ENCODE measurements at regions not wholly inside any gene's neighbourhood (a gene's known extent, or its start where the extent isn't known, plus 50 kb on each side); places are given as distances from the start of the nearest gene placed in this dataset.

DNA sequence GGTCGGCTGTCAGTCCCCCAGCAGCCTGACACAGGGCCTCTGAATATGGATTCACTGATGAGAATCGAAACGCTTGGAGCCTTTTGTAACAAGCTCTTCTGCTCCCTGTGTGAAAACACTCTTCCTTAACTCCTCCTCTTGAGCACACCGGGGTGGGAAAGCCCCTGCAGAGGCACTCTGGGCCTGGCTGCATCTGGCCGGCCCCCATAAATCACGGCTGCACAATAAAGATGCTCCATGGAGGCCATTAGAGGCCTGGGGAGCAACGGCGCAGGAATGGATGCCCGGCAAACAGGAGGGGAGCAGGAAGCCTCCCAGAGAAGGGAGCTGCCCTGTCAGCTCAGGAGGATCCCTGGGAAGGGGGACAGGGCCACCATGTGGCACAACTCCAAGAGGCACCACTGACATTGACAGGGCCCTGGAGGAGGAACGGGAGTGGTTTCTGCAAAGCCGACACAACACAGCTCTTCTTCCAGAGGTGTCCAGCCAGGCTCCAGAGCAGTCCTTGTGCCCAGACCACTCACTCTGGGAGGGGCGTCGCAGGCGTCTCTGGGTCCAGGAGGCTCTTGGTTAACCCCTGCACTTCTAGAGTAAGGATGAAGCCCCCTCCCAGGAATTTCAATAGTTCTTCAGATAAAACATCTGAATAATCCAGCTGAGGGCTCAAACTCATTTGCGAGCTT lies 509.3 kb upstream of the PPP2R3A start:
- WGBS, 2 donors = 34 to 49% methylated on average over 12 to 15 of the region's 15 CpGs
- H3K27ac ChIP-seq = no peak overlapping the region
- no peaks in the 10 kb centered on the region for H3K9me3 ChIP-seq
- no peaks in the 10 kb centered on the region for H3K27me3 ChIP-seq
- peak in 1 of 2 donors; percentile 14 for DNase-seq
- no peak overlapping the region for H3K4me3 ChIP-seq
- H3K4me1 ChIP-seq = no peaks in the 10 kb centered on the region
- H3K36me3 ChIP-seq = no peaks in the 10 kb centered on the region
- TF ChIP-seq EP300 (IDR thresholded peaks at IDR 0.05) (no peak), POLR2A (IDR thresholded peaks at IDR 0.05) (no peak), CTCF (IDR thresholded peaks at IDR 0.05) (no peak), POLR2AphosphoS5 (IDR thresholded peaks at IDR 0.05) (no peak)
- no peak for ATAC-seq (ENCODE audit: low FRiP score in 2 of 2)

DNA sequence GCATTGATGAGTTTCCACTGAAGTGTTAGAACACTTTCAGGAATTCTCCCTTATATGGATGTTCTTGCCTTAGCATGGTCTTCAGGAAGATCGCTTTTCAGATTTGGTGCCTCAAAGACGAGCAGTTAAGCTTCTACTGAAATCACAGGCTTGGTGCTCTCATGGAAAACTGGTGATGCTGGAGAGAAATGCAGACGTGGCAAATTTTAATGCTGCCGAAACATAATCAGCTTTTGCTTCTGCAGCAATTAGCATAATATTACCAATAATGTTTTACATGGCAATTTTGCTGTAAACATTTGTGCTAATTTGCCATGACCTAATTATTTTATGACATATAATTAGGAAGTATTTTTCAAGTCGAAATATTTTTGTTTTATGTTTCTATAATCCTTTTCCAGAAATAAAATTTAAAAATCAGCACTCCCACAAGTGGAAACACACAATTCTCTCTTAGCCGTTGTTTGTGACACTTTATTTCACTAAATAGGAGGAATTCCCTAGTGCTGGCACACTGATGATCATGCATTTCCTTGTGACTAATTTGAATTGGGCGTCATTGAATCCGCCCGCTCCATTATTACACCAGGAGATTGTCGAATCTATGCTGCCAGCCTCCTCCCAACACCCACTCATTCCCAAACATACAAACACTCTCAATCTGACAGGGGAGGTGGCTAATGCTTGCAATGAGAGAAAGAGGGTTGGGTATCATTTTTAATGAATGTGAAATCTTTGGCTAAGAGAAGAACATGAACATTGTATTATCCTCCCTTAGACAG lies 506.8 kb upstream of the PPP2R3A start:
- 75 to 81% methylated on average over 10 of the region's 10 CpGs for WGBS, 2 donors
- no peaks in the 10 kb centered on the region for H3K4me1 ChIP-seq
- no peak overlapping the region for H3K27ac ChIP-seq
- no peaks in the 10 kb centered on the region for H3K9me3 ChIP-seq
- TF ChIP-seq POLR2A (IDR thresholded peaks at IDR 0.05) (no peak), POLR2AphosphoS5 (IDR thresholded peaks at IDR 0.05) (no peak), CTCF (IDR thresholded peaks at IDR 0.05) (no peak), EP300 (IDR thresholded peaks at IDR 0.05) (no peak)
- DNase-seq (no peak), ATAC-seq (ENCODE audit: low FRiP score in 2 of 2) (no peak)
- no peaks in the 10 kb centered on the region for H3K27me3 ChIP-seq
- H3K36me3 ChIP-seq = no peaks in the 10 kb centered on the region
- no peak overlapping the region for H3K4me3 ChIP-seq

DNA sequence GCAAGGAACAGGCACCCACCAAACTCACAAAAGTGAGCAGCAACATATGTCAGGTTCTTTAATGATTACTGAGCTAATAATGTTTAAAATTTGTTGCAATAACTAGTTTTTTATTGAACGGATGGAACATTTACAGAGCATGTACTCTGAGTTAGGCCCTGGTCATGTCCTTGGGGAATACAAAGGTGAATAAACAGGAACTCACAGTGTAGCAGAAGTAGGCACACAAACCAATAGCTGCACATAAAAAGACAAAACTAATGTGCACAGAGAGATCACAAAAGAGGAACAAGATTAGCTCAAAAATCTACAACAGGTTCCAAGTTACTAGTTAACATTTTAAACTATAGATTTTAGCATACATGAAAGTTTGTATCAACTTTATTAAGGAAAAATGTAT lies 505.3 kb upstream of the PPP2R3A start:
- Histone ChIP-seq H3K4me1 (no peaks in the 10 kb centered on the region), H3K4me3 (no peak overlapping the region), H3K36me3 (no peaks in the 10 kb centered on the region), H3K9me3 (no peaks in the 10 kb centered on the region), H3K27ac (no peak overlapping the region), H3K27me3 (no peaks in the 10 kb centered on the region)
- WGBS, 2 donors = 71 to 83% methylated on average over 1 of the region's 1 CpG
- no peak for DNase-seq
- no peak for ATAC-seq (ENCODE audit: low FRiP score in 2 of 2)
- no peak for TF ChIP-seq POLR2A (IDR thresholded peaks at IDR 0.05)
- TF ChIP-seq CTCF (IDR thresholded peaks at IDR 0.05) = no peak
- no peak for TF ChIP-seq POLR2AphosphoS5 (IDR thresholded peaks at IDR 0.05)
- no peak for TF ChIP-seq EP300 (IDR thresholded peaks at IDR 0.05)

- ATAC-seq (ENCODE audit: low FRiP score in 2 of 2) (no peak), DNase-seq (no peak)
- 77 to 86% methylated on average over 1 of the region's 1 CpG for WGBS, 2 donors
- Histone ChIP-seq H3K27ac (no peak overlapping the region), H3K9me3 (no peaks in the 10 kb centered on the region), H3K4me1 (no peaks in the 10 kb centered on the region), H3K27me3 (no peaks in the 10 kb centered on the region), H3K36me3 (no peaks in the 10 kb centered on the region), H3K4me3 (no peak overlapping the region)
- no peak for TF ChIP-seq EP300 (IDR thresholded peaks at IDR 0.05)
- TF ChIP-seq CTCF (IDR thresholded peaks at IDR 0.05) = no peak
- TF ChIP-seq POLR2AphosphoS5 (IDR thresholded peaks at IDR 0.05) = no peak
- no peak for TF ChIP-seq POLR2A (IDR thresholded peaks at IDR 0.05)
Measured at GRCh38 chr3:135471911-135472310, 493.6 kb upstream of the PPP2R3A start.
